Body of pancreas (tissue), 4 donors: ENCODE measurements at regions not wholly inside any gene's neighbourhood (a gene's known extent, or its start where the extent isn't known, plus 50 kb on each side); places are given as distances from the start of the nearest gene placed in this dataset.

Source experiments
- ATAC-seq: fragments of 150-250 bp; one replicate; pipeline ENCODE4 v1.9.1; 2016
- DNase-seq, 4 donors: peaks; one replicate each; pipeline ENCODE4 v3.0.0-alpha.2; 2019
- H3K27ac ChIP-seq, 4 donors: fragments of 200-600 bp; sonication (generic); 1 replicate in 3 of 4; 2 replicates in 1 of 4; pipeline versions ENCODE4 v1.5.1 to v1.6.1; 2016 to 2019; ENCODE audit warnings: mild to moderate bottlenecking in 1 of 4, mixed read lengths in 1 of 4, moderate library complexity in 1 of 4
- H3K27me3 ChIP-seq, 2 donors: fragments of 200-600 bp; sonication (generic); one replicate each; pipeline ENCODE4 v1.6.0; 2016; ENCODE audit warnings: mild to moderate bottlenecking in 1 of 2
- H3K36me3 ChIP-seq, 2 donors: fragments of 200-600 bp; sonication (generic); replicated peaks in 1 of 2; 2 replicates each; pipeline ENCODE4 v1.5.1; 2016; ENCODE audit warnings: low read depth in 2 of 2; ENCODE audit not compliant: insufficient read depth in 1 of 2
- H3K4me1 ChIP-seq: fragments of 200-600 bp; sonication (generic); one replicate; pipeline ENCODE4 v1.6.0; 2016
- H3K4me3 ChIP-seq, 2 donors: fragments of 200-600 bp; sonication (generic); 1 replicate in 1 of 2; 2 replicates in 1 of 2; pipeline ENCODE4 v1.5.1; 2016 to 2019
- H3K9me3 ChIP-seq, 3 donors: fragments of 200-600 bp; sonication (generic); 1 replicate in 2 of 3; 2 replicates in 1 of 3; pipeline ENCODE4 v1.5.1; 2016
- POLR2A ChIP-seq, 3 donors: fragments of 450-650 bp; IDR thresholded peaks; one replicate each; pipeline ENCODE4 v1.6.1; 2016; ENCODE audit warnings: antibody characterized with exemption in 3 of 3, mild to moderate bottlenecking in 2 of 3
- WGBS, 2 donors: methylation state at CpG; one replicate each; pipeline ENCODE4 v1.1.5; 2017; 5-methylcytosine and 5-hydroxymethylcytosine counted together
- intact Hi-C: fragments of 100-400 bp; cut with DNase I; formaldehyde crosslinking; loops from one replicate; pipeline ENCODE4 v1.15.1; 2023
- TF ChIP-seq, protein P1 (sequence below), 7 experiments: fragments of 450-650 bp in 4 of 7; fragments of 200-600 bp in 3 of 7; sonication (generic) in 3 of 7; IDR thresholded peaks; one replicate each; pipeline ENCODE4 v1.5.1; 2016 to 2019; ENCODE audit warnings: antibody characterized with exemption in 7 of 7

DNA sequence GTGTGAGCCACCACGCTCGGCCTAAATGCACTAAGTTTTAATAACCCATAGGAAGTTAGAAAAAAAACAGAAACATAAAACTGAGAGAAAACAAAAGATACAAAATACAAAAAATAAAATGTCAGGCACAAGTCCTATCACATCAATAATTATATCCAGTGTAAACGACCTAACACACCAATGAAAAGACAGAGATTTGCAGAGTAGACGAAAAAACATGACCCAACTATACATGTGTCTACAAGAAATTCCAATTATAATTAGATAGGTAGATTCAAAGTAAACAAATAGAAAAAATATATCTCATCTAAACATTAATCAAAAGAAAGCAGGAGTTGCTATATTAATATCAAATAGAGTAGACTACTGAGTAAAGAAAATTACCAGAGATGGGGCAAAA is 69.4 kb upstream of the NUDT4 start:
- Histone ChIP-seq H3K4me1 (no peaks in the 10 kb centered on the region), H3K9me3 (no peaks in the 10 kb centered on the region), H3K4me3 (no peak overlapping the region), H3K27ac (no peak overlapping the region), H3K36me3 (no peaks in the 10 kb centered on the region), H3K27me3 (no peaks in the 10 kb centered on the region)
- intact Hi-C loops: no loop called here
- 82 to 84% methylated on average over 4 of the region's 4 CpGs for WGBS, 2 donors
- DNase-seq: no peak
- TF ChIP-seq, protein P1, sequence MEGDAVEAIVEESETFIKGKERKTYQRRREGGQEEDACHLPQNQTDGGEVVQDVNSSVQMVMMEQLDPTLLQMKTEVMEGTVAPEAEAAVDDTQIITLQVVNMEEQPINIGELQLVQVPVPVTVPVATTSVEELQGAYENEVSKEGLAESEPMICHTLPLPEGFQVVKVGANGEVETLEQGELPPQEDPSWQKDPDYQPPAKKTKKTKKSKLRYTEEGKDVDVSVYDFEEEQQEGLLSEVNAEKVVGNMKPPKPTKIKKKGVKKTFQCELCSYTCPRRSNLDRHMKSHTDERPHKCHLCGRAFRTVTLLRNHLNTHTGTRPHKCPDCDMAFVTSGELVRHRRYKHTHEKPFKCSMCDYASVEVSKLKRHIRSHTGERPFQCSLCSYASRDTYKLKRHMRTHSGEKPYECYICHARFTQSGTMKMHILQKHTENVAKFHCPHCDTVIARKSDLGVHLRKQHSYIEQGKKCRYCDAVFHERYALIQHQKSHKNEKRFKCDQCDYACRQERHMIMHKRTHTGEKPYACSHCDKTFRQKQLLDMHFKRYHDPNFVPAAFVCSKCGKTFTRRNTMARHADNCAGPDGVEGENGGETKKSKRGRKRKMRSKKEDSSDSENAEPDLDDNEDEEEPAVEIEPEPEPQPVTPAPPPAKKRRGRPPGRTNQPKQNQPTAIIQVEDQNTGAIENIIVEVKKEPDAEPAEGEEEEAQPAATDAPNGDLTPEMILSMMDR (IDR thresholded peaks at IDR 0.05): no peak
- no peak for TF ChIP-seq POLR2A (IDR thresholded peaks at IDR 0.05)
- no peak for ATAC-seq

DNA sequence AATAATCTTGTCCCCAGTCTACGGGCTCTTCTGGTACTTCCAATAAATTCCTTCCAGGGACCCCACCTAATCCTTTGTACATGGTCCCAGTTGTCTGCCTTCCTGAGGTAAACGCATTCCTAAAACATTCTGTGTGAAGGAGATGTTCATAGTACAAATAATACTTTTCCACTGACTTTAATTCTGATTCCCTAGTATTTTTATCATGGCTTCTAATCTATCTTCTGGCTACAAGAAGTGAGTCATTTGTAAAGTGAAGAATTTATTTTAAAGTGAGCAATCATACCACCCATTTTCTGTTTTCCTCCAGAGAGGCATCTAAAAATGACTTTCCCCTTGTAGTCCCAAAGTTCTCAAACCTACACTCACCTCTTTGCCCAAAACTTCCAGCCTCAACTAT is 65.9 kb upstream of the NUDT4 start:
- no peak for TF ChIP-seq POLR2A (IDR thresholded peaks at IDR 0.05)
- TF ChIP-seq, protein P1 (IDR thresholded peaks at IDR 0.05): no peak
- 93 to 95% methylated on average over 2 of the region's 2 CpGs for WGBS, 2 donors
- intact Hi-C loops: no loop called here

DNA sequence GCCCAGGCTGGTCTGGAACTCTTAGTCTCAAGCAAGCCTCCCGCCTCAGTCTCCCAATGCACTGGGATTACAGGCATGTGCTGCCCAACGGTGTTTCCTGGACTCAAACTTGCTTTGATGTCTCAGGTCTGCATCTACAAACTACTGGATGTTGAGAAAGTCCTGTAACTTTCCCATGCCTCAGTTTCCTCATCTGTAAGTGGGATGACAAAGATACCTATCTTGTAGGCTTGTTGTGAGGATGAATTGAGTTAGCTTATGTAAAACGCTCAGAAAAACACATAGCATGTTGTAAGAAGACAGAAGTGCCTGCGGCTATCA is 63.6 kb upstream of the NUDT4 start:
- intact Hi-C loops: no loop called here
- H3K9me3 ChIP-seq: no peaks in the 10 kb centered on the region
- H3K27ac ChIP-seq: no peak overlapping the region
- H3K4me1 ChIP-seq: peaks cover 3% of the 10 kb centered on the region
- 73 to 82% methylated on average over 4 of the region's 4 CpGs for WGBS, 2 donors
- TF ChIP-seq POLR2A (IDR thresholded peaks at IDR 0.05): no peak
- TF ChIP-seq, protein P1 (IDR thresholded peaks at IDR 0.05): no peak
- no peaks in the 10 kb centered on the region for H3K36me3 ChIP-seq
- ATAC-seq (no peak), DNase-seq (no peak)
- no peaks in the 10 kb centered on the region for H3K27me3 ChIP-seq
- no peak overlapping the region for H3K4me3 ChIP-seq

More for the DNA sequence above, 65.9 kb upstream of the NUDT4 start:
- Histone ChIP-seq H3K27ac (no peak overlapping the region), H3K27me3 (no peaks in the 10 kb centered on the region), H3K4me3 (no peak overlapping the region), H3K4me1 (peaks cover 3% of the 10 kb centered on the region), H3K36me3 (no peaks in the 10 kb centered on the region), H3K9me3 (no peaks in the 10 kb centered on the region)
- ATAC-seq: no peak
- DNase-seq: no peak

DNA sequence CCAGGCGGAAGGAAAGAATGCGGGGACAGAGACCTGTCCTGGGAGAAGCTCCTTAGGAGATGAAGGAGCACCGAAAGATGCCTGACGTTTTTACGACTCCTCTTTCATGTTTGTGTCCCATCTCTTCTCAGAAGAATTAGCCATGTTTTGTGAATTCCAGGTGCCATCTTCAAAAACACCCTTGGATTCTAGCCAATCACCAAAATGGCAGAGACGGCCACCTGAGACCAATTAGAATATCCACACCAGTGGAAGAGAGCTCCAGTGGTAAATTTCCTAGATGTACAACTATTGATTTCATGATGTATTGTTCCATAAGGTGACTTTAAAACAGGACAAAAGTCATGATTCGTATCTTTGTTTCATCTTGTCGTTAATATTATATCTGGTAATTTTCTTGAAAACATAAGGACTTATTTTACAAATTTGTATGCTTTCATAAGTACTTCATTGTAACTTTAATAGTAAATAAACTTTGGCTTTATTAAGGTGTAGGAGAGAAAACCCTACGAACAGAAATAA is 62.3 kb upstream of the NUDT4 start:
- H3K27ac ChIP-seq: no peak overlapping the region
- intact Hi-C loops: no loop called here

More for the DNA sequence above, 62.3 kb upstream of the NUDT4 start:
- 93 to 94% methylated on average over 9 of the region's 9 CpGs for WGBS, 2 donors
- no peaks in the 10 kb centered on the region for H3K9me3 ChIP-seq
- no peak for ATAC-seq
- H3K4me3 ChIP-seq: no peak overlapping the region
- H3K4me1 ChIP-seq: peaks cover 3% of the 10 kb centered on the region
- TF ChIP-seq, protein P1 (IDR thresholded peaks at IDR 0.05): no peak
- no peak for TF ChIP-seq POLR2A (IDR thresholded peaks at IDR 0.05)
- no peak for DNase-seq
- H3K36me3 ChIP-seq: no peaks in the 10 kb centered on the region
- no peaks in the 10 kb centered on the region for H3K27me3 ChIP-seq
